ENCODE measurements at regions not wholly inside any gene's neighbourhood (a gene's known extent, or its start where the extent isn't known, plus 50 kb on each side); places are given as distances from the start of the nearest gene placed in this dataset.

- no peak for TF ChIP-seq TAF1 (conservative IDR thresholded peaks at IDR 0.05)
- TF ChIP-seq CTCF (IDR thresholded peaks at IDR 0.05; ENCODE audit: low read depth, low read length, missing input control) = no peak
- TF ChIP-seq SP1 (IDR thresholded peaks at IDR 0.05) = no peak
- no peak for TF ChIP-seq REST (IDR thresholded peaks at IDR 0.05)
- TF ChIP-seq YY1 (IDR thresholded peaks at IDR 0.05) = no peak
- TF ChIP-seq JUND (IDR thresholded peaks at IDR 0.05) = no peak
- no peak for TF ChIP-seq FOXA2 (IDR thresholded peaks at IDR 0.05)
- no peak for TF ChIP-seq ATF3 (IDR thresholded peaks at IDR 0.05)
- no peak for TF ChIP-seq GABPA (IDR thresholded peaks at IDR 0.05 in 1 of 2, conservative IDR thresholded peaks at IDR 0.05 in 1 of 2)
- H3K4me3 ChIP-seq (ENCODE audit: low read depth in 1 of 3, low read length in 3 of 3) = no peak overlapping the region
- no peaks in the 10 kb centered on the region for H3K4me1 ChIP-seq (ENCODE audit: control insufficient read depth in 4 of 4, insufficient read depth in 4 of 4, low read length in 3 of 4)
- no peak for DNase-seq (ENCODE audit: low spot score)
- peaks cover 0 to 3% (median 0%) of the 10 kb centered on the region in 4 donors for H3K27me3 ChIP-seq (ENCODE audit: control insufficient read depth in 4 of 4, insufficient read depth in 4 of 4, low read length in 3 of 4)
- H3K36me3 ChIP-seq (ENCODE audit: control insufficient read depth in 4 of 4, insufficient read depth in 3 of 4, low read depth in 1 of 4, low read length in 3 of 4) = no peaks in the 10 kb centered on the region
- WGBS = 35% methylated on average over 1 of the region's 1 CpG
- H3K9ac ChIP-seq (ENCODE audit: low read depth in 1 of 2, low read length in 2 of 2) = no peak overlapping the region
- no peaks in the 10 kb centered on the region for H3K9me3 ChIP-seq (ENCODE audit: control insufficient read depth in 4 of 4, low read length in 3 of 4)
- H3K27ac ChIP-seq (ENCODE audit: low read depth in 1 of 2, low read length in 2 of 2) = no peak overlapping the region
Observed at GRCh38 chr12:29908157-29908556, 124.4 kb upstream of the TMTC1 start.

- DNase-seq (ENCODE audit: low spot score) = no peak
- 93% methylated on average over 4 of the region's 4 CpGs for WGBS
Observed at GRCh38 chr12:29907461-29907860, 123.7 kb upstream of the TMTC1 start.

More at GRCh38 chr12:29907461-29907860, 123.7 kb upstream of the TMTC1 start:
- Histone ChIP-seq H3K27ac (ENCODE audit: low read depth in 1 of 2, low read length in 2 of 2) (no peak overlapping the region), H3K4me3 (ENCODE audit: low read depth in 1 of 3, low read length in 3 of 3) (no peak overlapping the region), H3K9me3 (ENCODE audit: control insufficient read depth in 4 of 4, low read length in 3 of 4) (no peaks in the 10 kb centered on the region), H3K36me3 (ENCODE audit: control insufficient read depth in 4 of 4, insufficient read depth in 3 of 4, low read depth in 1 of 4, low read length in 3 of 4) (no peaks in the 10 kb centered on the region), H3K4me1 (ENCODE audit: control insufficient read depth in 4 of 4, insufficient read depth in 4 of 4, low read length in 3 of 4) (no peaks in the 10 kb centered on the region), H3K27me3 (ENCODE audit: control insufficient read depth in 4 of 4, insufficient read depth in 4 of 4, low read length in 3 of 4) (peaks cover 0 to 3% (median 0%) of the 10 kb centered on the region in 4 donors), H3K9ac (ENCODE audit: low read depth in 1 of 2, low read length in 2 of 2) (no peak overlapping the region)
- no peak for TF ChIP-seq CTCF (IDR thresholded peaks at IDR 0.05; ENCODE audit: low read depth, low read length, missing input control)
- TF ChIP-seq MAX (IDR thresholded peaks at IDR 0.05) = no peak
- no peak for TF ChIP-seq NR2F2 (IDR thresholded peaks at IDR 0.05)
- TF ChIP-seq EGR1 (IDR thresholded peaks at IDR 0.05; ENCODE audit: low read depth in 2 of 2) = no peak
- no peak for TF ChIP-seq RXRA (IDR thresholded peaks at IDR 0.05)
- TF ChIP-seq FOXA1 (IDR thresholded peaks at IDR 0.05) = no peak
- TF ChIP-seq YY1 (IDR thresholded peaks at IDR 0.05) = no peak
- TF ChIP-seq HNF4G (IDR thresholded peaks at IDR 0.05) = no peak
- no peak for TF ChIP-seq REST (IDR thresholded peaks at IDR 0.05)
- TF ChIP-seq TAF1 (conservative IDR thresholded peaks at IDR 0.05) = no peak
- no peak for TF ChIP-seq JUND (IDR thresholded peaks at IDR 0.05)
- TF ChIP-seq GABPA (IDR thresholded peaks at IDR 0.05 in 1 of 2, conservative IDR thresholded peaks at IDR 0.05 in 1 of 2) = no peak
- no peak for TF ChIP-seq ZBTB33 (IDR thresholded peaks at IDR 0.05)
